GM23338 (cell line): ENCODE measurements at regions not wholly inside any gene's neighbourhood (a gene's known extent, or its start where the extent isn't known, plus 50 kb on each side); places are given as distances from the start of the nearest gene placed in this dataset.

Experiments
- ATAC-seq: fragments of 200-7000 bp; cut with Tn5 transposase; 3 replicates; pipeline ENCODE4 v1.9.1; 2020
- DNase-seq: peaks from one replicate; pipeline ENCODE4 v3.0.0-alpha.2; 2015; ENCODE audit warnings: low spot score
- H2AFZ ChIP-seq: fragments of 200-600 bp; sonication (generic); 2 replicates; pipeline ENCODE4 v1.8.0; 2016; ENCODE audit warnings: antibody characterized with exemption, mild to moderate bottlenecking, moderate library complexity
- H3F3A ChIP-seq: fragments of 200-600 bp; sonication (generic); replicated peaks from 2 replicates; pipeline ENCODE4 v1.8.0; 2017; ENCODE audit warnings: antibody characterized with exemption, mixed run types, low read depth
- H3K27ac ChIP-seq: fragments of 200-600 bp; sonication (generic); 2 replicates; pipeline ENCODE4 v1.6.1; 2016; ENCODE audit warnings: low read depth
- H3K27me3 ChIP-seq: fragments of 200-600 bp; sonication (generic); 2 replicates; pipeline ENCODE4 v1.8.0; 2016; ENCODE audit warnings: mild to moderate bottlenecking, mixed run types, moderate library complexity; ENCODE audit not compliant: insufficient read depth
- H3K36me3 ChIP-seq: fragments of 200-600 bp; sonication (generic); 2 replicates; pipeline ENCODE4 v1.8.0; 2016; ENCODE audit warnings: mild to moderate bottlenecking; ENCODE audit not compliant: insufficient read depth
- H3K4me1 ChIP-seq: fragments of 200-600 bp; sonication (generic); 2 replicates; pipeline ENCODE4 v1.8.0; 2016; ENCODE audit warnings: mild to moderate bottlenecking, moderate library complexity; ENCODE audit not compliant: insufficient read depth
- H3K4me2 ChIP-seq: fragments of 200-600 bp; sonication (generic); 2 replicates; pipeline ENCODE4 v1.7.1; 2017; ENCODE audit warnings: mixed run types
- H3K4me3 ChIP-seq: fragments of 200-600 bp; sonication (generic); 2 replicates; pipeline ENCODE4 v1.6.1; 2016; ENCODE audit warnings: mixed run types
- H3K79me2 ChIP-seq: fragments of 200-600 bp; sonication (generic); replicated peaks from 2 replicates; pipeline ENCODE4 v1.8.0; 2017; ENCODE audit warnings: mild to moderate bottlenecking; ENCODE audit not compliant: insufficient read depth
- H3K9me2 ChIP-seq: fragments of 200-600 bp; sonication (generic); 2 replicates; pipeline ENCODE4 v1.8.0; 2017; ENCODE audit not compliant: insufficient read depth
- H4K20me1 ChIP-seq: fragments of 200-600 bp; sonication (generic); replicated peaks from 2 replicates; pipeline ENCODE4 v1.8.0; 2017; ENCODE audit warnings: mild to moderate bottlenecking; ENCODE audit not compliant: insufficient read depth
- H3K27ac Mint-ChIP-seq: 2 replicates; pipeline ENCODE4 v1.8.0; 2020; ENCODE audit warnings: inconsistent platforms, mild to moderate bottlenecking, moderate library complexity, mixed read lengths
- H3K27me3 Mint-ChIP-seq: 3 replicates; pipeline ENCODE4 v1.8.0; 2022; ENCODE audit warnings: low read depth, mild to moderate bottlenecking, moderate library complexity, mixed read lengths, inconsistent platforms; ENCODE audit not compliant: insufficient read depth, poor library complexity
- H3K36me3 Mint-ChIP-seq: 3 replicates; pipeline ENCODE4 v1.8.0; 2021; ENCODE audit warnings: low read depth, mild to moderate bottlenecking, inconsistent platforms, moderate library complexity, mixed read lengths
- H3K4me1 Mint-ChIP-seq: 3 replicates; pipeline ENCODE4 v1.8.0; 2020; ENCODE audit warnings: mild to moderate bottlenecking, inconsistent platforms, mixed read lengths
- H3K4me3 Mint-ChIP-seq: 3 replicates; pipeline ENCODE4 v1.8.0; 2021; ENCODE audit warnings: moderate library complexity, mild to moderate bottlenecking, inconsistent platforms, mixed read lengths
- H3K9me3 Mint-ChIP-seq: 3 replicates; pipeline ENCODE4 v1.8.0; 2020; ENCODE audit warnings: moderate library complexity, mild to moderate bottlenecking, inconsistent platforms, mixed read lengths
- CREB1 ChIP-seq: fragments of 250-450 bp; sonication (Bioruptor Pico); IDR thresholded peaks from 2 replicates; pipeline ENCODE4 v1.5.0; 2020; ENCODE audit warnings: low read depth, mild to moderate bottlenecking, moderate library complexity
- CTCF ChIP-seq, 2 experiments: fragments of 200-600 bp in 1 of 2; sonication (generic) in 1 of 2; conservative IDR thresholded peaks; 2 replicates each; pipeline versions ENCODE4 v1.5.1 to v1.6.1; 2016 to 2017; ENCODE audit warnings: antibody characterized with exemption in 2 of 2, low read depth in 2 of 2, mild to moderate bottlenecking in 2 of 2, moderate library complexity in 1 of 2
- EZH2 ChIP-seq: fragments of 200-600 bp; sonication (generic); IDR thresholded peaks from one replicate; pipeline ENCODE4 v1.8.0; 2017; ENCODE audit warnings: antibody characterized with exemption, mild to moderate bottlenecking, low read depth; ENCODE audit not compliant: unreplicated experiment
- EZH2phosphoT487 ChIP-seq: fragments of 200-600 bp; sonication (generic); IDR thresholded peaks from one replicate; pipeline ENCODE4 v1.8.1; 2018; ENCODE audit warnings: antibody characterized with exemption; ENCODE audit not compliant: unreplicated experiment
- JUNB ChIP-seq: IDR thresholded peaks from one replicate; pipeline ENCODE4 v1.6.1; 2016; ENCODE audit warnings: antibody characterized with exemption; ENCODE audit not compliant: unreplicated experiment
- NANOG ChIP-seq: IDR thresholded peaks from 2 replicates; pipeline ENCODE4 v1.6.1; 2016; ENCODE audit warnings: antibody characterized with exemption, borderline replicate concordance
- POLR2AphosphoS5 ChIP-seq: IDR thresholded peaks from 2 replicates; pipeline ENCODE4 v1.6.1; 2016; ENCODE audit warnings: antibody characterized with exemption, low read depth
- STAT1 ChIP-seq: IDR thresholded peaks from one replicate; pipeline ENCODE4 v1.6.1; 2016; ENCODE audit warnings: antibody characterized with exemption; ENCODE audit not compliant: unreplicated experiment
- ZNF114 ChIP-seq: fragments of 250-450 bp; sonication (Bioruptor Pico); IDR thresholded peaks from 2 replicates; pipeline ENCODE4 v1.5.0; 2020; ENCODE audit warnings: mild to moderate bottlenecking, moderate library complexity
- ZNF331 ChIP-seq: fragments of 250-450 bp; sonication (Bioruptor Pico); IDR thresholded peaks from 2 replicates; pipeline ENCODE4 v1.5.0; 2020; ENCODE audit warnings: low read depth, mild to moderate bottlenecking, moderate library complexity
- ZNF462 ChIP-seq: fragments of 250-450 bp; sonication (Bioruptor Pico); IDR thresholded peaks from 2 replicates; pipeline ENCODE4 v1.5.0; 2020; ENCODE audit warnings: mild to moderate bottlenecking, moderate library complexity
- TF ChIP-seq, protein P1 (sequence below): IDR thresholded peaks from one replicate; pipeline ENCODE4 v1.6.1; 2018; ENCODE audit warnings: antibody characterized with exemption; ENCODE audit not compliant: unreplicated experiment
- TF ChIP-seq, protein P2 (sequence below): IDR thresholded peaks from 2 replicates; pipeline ENCODE4 v1.6.1; 2016; ENCODE audit warnings: antibody characterized with exemption

DNA sequence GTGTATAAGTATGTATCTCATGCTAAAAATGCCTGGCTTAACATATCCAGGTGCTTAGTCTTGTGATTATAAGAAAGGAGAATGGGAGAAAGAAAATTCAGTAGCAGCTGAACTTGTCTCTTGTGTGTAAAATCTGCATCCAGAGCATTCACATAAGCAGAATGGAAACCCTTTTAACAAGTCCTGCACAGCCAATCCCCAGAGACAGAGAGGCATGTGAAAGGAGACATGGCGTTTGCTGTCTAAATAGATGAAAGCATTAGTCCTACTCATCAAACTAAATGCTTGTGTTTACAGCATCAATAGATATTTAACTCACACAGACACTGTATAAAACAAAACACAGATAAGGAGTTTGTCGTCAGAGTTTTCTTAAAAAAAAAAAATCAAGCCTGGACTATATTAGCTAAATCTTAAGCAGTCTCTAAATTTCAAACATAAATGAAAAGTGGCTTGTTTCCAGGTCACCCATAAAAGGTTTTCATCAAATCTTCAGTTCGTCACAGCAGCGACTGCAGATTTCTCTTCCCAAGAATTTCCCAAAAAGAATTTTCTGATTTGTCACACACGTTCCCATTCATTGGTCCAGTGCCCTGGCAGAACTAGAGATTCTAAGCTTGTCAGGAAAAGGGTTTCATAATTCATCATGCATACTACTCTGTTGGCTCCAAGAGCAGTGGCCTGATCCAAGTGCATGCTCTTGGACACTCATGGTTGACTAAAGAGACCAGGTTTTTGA lies 249.2 kb downstream of the BTG1 start:
- H3K27me3 ChIP-seq = no peaks in the 10 kb centered on the region
- H3K36me3 ChIP-seq = no peaks in the 10 kb centered on the region
- no peak overlapping the region for H3K4me3 ChIP-seq
- H3K27ac Mint-ChIP-seq = peak overlapping the region; percentile 22; the same call in 1 of the 2 replicates
- H3K9me2 ChIP-seq = peaks cover 5% of the 10 kb centered on the region
- H3K27ac ChIP-seq = no peak overlapping the region
- no peak overlapping the region for H3K4me3 Mint-ChIP-seq
- H3K27me3 Mint-ChIP-seq = no peaks in the 10 kb centered on the region
- H3K79me2 ChIP-seq = no peaks in the 10 kb centered on the region
- no peaks in the 10 kb centered on the region for H4K20me1 ChIP-seq
- H3K9me3 Mint-ChIP-seq = peaks cover 8% of the 10 kb centered on the region; the same call in 1 of the 3 replicates
- no peak for ATAC-seq
- no peaks in the 10 kb centered on the region for H3K4me1 ChIP-seq
- DNase-seq = no peak
- peak overlapping the region; percentile 38; the same call in 1 of the 2 replicates for H2AFZ ChIP-seq
- peaks cover 12% of the 10 kb centered on the region; the same call in 2 of the 3 replicates for H3K4me1 Mint-ChIP-seq
- no peak overlapping the region for H3K4me2 ChIP-seq
- TF ChIP-seq EZH2phosphoT487 = no peak
- TF ChIP-seq JUNB = no peak
- TF ChIP-seq, protein P1, sequence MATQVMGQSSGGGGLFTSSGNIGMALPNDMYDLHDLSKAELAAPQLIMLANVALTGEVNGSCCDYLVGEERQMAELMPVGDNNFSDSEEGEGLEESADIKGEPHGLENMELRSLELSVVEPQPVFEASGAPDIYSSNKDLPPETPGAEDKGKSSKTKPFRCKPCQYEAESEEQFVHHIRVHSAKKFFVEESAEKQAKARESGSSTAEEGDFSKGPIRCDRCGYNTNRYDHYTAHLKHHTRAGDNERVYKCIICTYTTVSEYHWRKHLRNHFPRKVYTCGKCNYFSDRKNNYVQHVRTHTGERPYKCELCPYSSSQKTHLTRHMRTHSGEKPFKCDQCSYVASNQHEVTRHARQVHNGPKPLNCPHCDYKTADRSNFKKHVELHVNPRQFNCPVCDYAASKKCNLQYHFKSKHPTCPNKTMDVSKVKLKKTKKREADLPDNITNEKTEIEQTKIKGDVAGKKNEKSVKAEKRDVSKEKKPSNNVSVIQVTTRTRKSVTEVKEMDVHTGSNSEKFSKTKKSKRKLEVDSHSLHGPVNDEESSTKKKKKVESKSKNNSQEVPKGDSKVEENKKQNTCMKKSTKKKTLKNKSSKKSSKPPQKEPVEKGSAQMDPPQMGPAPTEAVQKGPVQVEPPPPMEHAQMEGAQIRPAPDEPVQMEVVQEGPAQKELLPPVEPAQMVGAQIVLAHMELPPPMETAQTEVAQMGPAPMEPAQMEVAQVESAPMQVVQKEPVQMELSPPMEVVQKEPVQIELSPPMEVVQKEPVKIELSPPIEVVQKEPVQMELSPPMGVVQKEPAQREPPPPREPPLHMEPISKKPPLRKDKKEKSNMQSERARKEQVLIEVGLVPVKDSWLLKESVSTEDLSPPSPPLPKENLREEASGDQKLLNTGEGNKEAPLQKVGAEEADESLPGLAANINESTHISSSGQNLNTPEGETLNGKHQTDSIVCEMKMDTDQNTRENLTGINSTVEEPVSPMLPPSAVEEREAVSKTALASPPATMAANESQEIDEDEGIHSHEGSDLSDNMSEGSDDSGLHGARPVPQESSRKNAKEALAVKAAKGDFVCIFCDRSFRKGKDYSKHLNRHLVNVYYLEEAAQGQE = no peak
- TF ChIP-seq EZH2 = no peak
- TF ChIP-seq, protein P2, sequence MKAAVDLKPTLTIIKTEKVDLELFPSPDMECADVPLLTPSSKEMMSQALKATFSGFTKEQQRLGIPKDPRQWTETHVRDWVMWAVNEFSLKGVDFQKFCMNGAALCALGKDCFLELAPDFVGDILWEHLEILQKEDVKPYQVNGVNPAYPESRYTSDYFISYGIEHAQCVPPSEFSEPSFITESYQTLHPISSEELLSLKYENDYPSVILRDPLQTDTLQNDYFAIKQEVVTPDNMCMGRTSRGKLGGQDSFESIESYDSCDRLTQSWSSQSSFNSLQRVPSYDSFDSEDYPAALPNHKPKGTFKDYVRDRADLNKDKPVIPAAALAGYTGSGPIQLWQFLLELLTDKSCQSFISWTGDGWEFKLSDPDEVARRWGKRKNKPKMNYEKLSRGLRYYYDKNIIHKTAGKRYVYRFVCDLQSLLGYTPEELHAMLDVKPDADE = no peak
- no peak for TF ChIP-seq ZNF331 (CRISPR knock-in tag)
- TF ChIP-seq ZNF462 (CRISPR knock-in tag) = no peak
- no peak for TF ChIP-seq POLR2AphosphoS5
- TF ChIP-seq ZNF114 = no peak
- TF ChIP-seq CREB1 (CRISPR knock-in tag) = no peak
- no peak for TF ChIP-seq STAT1
- TF ChIP-seq NANOG = no peak
- no peak for TF ChIP-seq CTCF (conservative IDR thresholded peaks at IDR 0.05; ENCODE audit: low read depth in 2 of 2)
- H3K36me3 Mint-ChIP-seq = peaks cover 9% of the 10 kb centered on the region; the same call in 1 of the 3 replicates
- H3F3A ChIP-seq = no peaks in the 10 kb centered on the region
